ENCODE measurements at regions not wholly inside any gene's neighbourhood (a gene's known extent, or its start where the extent isn't known, plus 50 kb on each side); places are given as distances from the start of the nearest gene placed in this dataset.

- TF ChIP-seq CTCF (IDR thresholded peaks at IDR 0.05) (no peak), POLR2A (IDR thresholded peaks at IDR 0.05) (no peak)
Measured at GRCh38 chr5:18171684-18172083, 537.4 kb downstream of the TAF11L14 start.

Measured in breast epithelium (tissue), 3 donors.